ENCODE measurements at regions not wholly inside any gene's neighbourhood (a gene's known extent, or its start where the extent isn't known, plus 50 kb on each side); places are given as distances from the start of the nearest gene placed in this dataset.
"Not testable (repeated sequence)": the region's sequence is repeated elsewhere in the genome, so short reads cannot be mapped to it uniquely, and the experiment has no call there.

DNA sequence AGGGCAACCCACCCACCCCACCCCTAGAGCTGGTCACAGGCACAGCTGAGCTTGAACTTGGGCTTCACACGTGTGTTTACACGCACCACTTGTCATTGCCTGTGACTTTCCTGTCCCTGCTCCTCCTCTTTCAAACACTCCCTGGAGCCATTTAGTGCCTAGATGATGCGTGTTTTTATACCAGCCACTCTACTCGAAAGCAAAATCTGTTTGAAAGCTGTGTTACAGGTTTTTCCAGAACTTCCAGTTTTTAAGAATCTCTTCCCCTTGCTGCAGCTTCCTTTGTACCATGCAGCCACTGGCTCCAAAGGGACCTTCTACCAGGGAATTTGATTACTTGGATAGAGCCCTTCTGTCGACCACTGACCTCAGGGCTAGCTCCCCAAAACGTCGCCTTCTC, 78.8 kb upstream of the SPRY4 start:
- H3K9me3 Mint-ChIP-seq, result no peaks in the 10 kb centered on the region
- H3K36me3 Mint-ChIP-seq (ENCODE audit: insufficient read depth), result no peaks in the 10 kb centered on the region
- H3K4me1 Mint-ChIP-seq, result peaks cover 4% of the 10 kb centered on the region
- H3K27ac Mint-ChIP-seq (ENCODE audit: low read depth), result peak overlapping the region; percentile 27
- ATAC-seq (replicated peaks; ENCODE audit: extremely low read depth, poor library complexity, severe bottlenecking) (no peak), DNase-seq (ENCODE audit: low spot score in 2 of 2) (no peak)
- no peak overlapping the region for H3K4me3 Mint-ChIP-seq
- peaks cover 36% of the 10 kb centered on the region for H3K27me3 Mint-ChIP-seq

GRCh38 chr5:142402752-142403318, 78.0 kb upstream of the SPRY4 start:
- no peak overlapping the region for H3K27ac Mint-ChIP-seq (ENCODE audit: low read depth)
- H3K4me1 Mint-ChIP-seq, result peaks cover 4% of the 10 kb centered on the region
- ATAC-seq (replicated peaks; ENCODE audit: extremely low read depth, poor library complexity, severe bottlenecking) (no peak), DNase-seq (ENCODE audit: low spot score in 2 of 2) (no peak)
- H3K4me3 Mint-ChIP-seq, result no peak overlapping the region
- no peaks in the 10 kb centered on the region for H3K36me3 Mint-ChIP-seq (ENCODE audit: insufficient read depth)
- peaks cover 33% of the 10 kb centered on the region for H3K27me3 Mint-ChIP-seq
- no peaks in the 10 kb centered on the region for H3K9me3 Mint-ChIP-seq

DNA sequence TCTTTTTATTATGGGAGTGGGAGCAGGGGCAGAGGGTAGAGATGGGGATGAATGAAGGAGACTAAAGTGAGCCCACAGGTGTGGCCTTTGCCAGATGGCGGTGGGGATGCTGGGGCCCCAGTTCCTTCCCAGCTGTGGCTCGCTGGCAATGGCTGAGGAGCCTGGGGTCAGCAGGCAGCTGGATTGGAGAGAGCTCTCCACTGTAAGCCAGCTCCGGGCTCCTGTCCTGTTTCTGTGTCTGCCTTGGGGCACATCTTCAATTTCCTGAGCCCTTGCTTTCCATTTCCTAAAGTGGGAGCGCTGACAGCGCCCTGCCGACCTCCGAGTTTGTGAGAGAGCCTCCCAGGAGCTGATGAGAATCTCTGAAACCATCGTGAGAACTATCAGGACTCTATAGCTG, 75.6 kb upstream of the SPRY4 start:
- no peak overlapping the region for H3K4me3 Mint-ChIP-seq
- peaks cover 17% of the 10 kb centered on the region for H3K27me3 Mint-ChIP-seq
- no peaks in the 10 kb centered on the region for H3K36me3 Mint-ChIP-seq (ENCODE audit: insufficient read depth)
- H3K27ac Mint-ChIP-seq (ENCODE audit: low read depth), result peak overlapping the region; percentile 23
- DNase-seq (ENCODE audit: low spot score in 2 of 2) (no peak), ATAC-seq (replicated peaks; ENCODE audit: extremely low read depth, poor library complexity, severe bottlenecking) (no peak)
- peaks cover 4% of the 10 kb centered on the region for H3K4me1 Mint-ChIP-seq
- peaks cover 17% of the 10 kb centered on the region for H3K9me3 Mint-ChIP-seq

DNA sequence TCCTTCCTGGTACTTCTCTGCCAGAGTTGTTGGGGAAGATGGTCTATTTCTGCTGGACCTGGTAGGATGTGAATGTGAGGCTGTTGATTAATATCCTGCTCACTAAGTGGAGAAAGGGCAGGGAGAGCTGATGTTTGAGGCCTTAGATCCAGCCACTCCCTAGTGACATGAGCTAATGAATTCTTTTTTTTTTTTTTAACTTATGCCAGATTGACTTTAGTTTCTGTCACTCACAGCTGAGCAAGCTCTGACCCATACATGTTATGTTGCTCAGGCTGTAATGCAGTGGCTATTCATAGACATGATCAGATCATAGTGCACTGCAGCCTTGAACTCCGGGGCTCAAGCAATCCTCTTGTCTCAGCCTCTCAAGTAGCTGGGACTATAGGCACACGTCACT, 75.1 kb upstream of the SPRY4 start:
- peak overlapping the region; percentile 23 for H3K27ac Mint-ChIP-seq (ENCODE audit: low read depth)
- no peak overlapping the region for H3K4me3 Mint-ChIP-seq
- ATAC-seq (replicated peaks; ENCODE audit: extremely low read depth, poor library complexity, severe bottlenecking) (no peak), DNase-seq (ENCODE audit: low spot score in 2 of 2) (no peak)
- H3K27me3 Mint-ChIP-seq, result peaks cover 12% of the 10 kb centered on the region
- H3K4me1 Mint-ChIP-seq, result peaks cover 4% of the 10 kb centered on the region
- peaks cover 18% of the 10 kb centered on the region for H3K9me3 Mint-ChIP-seq
- no peaks in the 10 kb centered on the region for H3K36me3 Mint-ChIP-seq (ENCODE audit: insufficient read depth)

DNA sequence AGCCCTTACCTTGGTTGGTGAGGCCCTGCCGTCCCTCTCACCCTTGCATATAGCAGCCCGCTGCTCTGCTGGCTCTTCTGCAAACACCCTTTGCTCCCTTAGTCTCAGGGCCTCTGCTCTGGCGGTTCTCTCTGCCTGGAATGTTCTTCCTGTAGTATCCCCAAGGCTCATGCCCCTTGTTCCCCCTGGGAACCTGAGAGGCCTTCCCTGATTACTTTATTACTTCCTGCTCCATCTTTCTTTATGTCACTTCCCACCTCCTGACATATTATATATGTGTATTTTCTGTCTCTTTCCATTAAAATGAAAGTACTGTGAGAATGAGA, 73.9 kb upstream of the SPRY4 start:
- Mint-ChIP-seq H3K36me3 (ENCODE audit: insufficient read depth) (no peaks in the 10 kb centered on the region), H3K27ac (ENCODE audit: low read depth) (no peak overlapping the region), H3K9me3 (peaks cover 18% of the 10 kb centered on the region), H3K4me3 (no peak overlapping the region), H3K4me1 (peaks cover 4% of the 10 kb centered on the region), H3K27me3 (no peaks in the 10 kb centered on the region)
- no peak for ATAC-seq (replicated peaks; ENCODE audit: extremely low read depth, poor library complexity, severe bottlenecking)
- DNase-seq (ENCODE audit: low spot score in 2 of 2), result no peak

GRCh38 chr5:142398011-142398729, 73.3 kb upstream of the SPRY4 start:
- peaks cover 18% of the 10 kb centered on the region for H3K9me3 Mint-ChIP-seq
- ATAC-seq (replicated peaks; ENCODE audit: extremely low read depth, poor library complexity, severe bottlenecking); H3K36me3 Mint-ChIP-seq (ENCODE audit: insufficient read depth); H3K4me1 Mint-ChIP-seq; DNase-seq (ENCODE audit: low spot score in 2 of 2); H3K4me3 Mint-ChIP-seq; H3K27me3 Mint-ChIP-seq; H3K27ac Mint-ChIP-seq (ENCODE audit: low read depth): not testable (repeated sequence)

DNA sequence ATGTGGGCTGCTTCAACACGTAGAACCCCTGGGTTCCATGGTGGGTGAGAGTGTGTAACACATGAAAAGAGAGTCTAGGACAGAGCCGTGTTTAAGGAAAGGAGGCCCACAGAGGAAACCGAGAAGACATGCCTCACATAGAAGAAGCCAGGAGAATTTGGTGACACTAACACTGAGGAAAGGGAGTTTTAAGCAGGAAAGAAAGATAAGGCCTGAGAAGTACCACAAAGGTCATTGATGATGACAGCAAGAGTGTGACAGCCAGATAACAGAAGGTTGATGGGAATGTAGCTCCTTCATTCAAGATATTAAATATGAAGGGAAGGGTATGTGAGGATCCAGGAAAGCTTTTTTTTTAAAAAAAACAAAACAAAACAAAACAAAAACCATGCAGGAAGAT, 72.4 kb upstream of the SPRY4 start:
- Mint-ChIP-seq H3K4me1 (peaks cover 4% of the 10 kb centered on the region), H3K9me3 (peaks cover 18% of the 10 kb centered on the region), H3K27ac (ENCODE audit: low read depth) (no peak overlapping the region), H3K27me3 (peaks cover 3% of the 10 kb centered on the region), H3K4me3 (no peak overlapping the region), H3K36me3 (ENCODE audit: insufficient read depth) (no peaks in the 10 kb centered on the region)
- DNase-seq (ENCODE audit: low spot score in 2 of 2) (no peak), ATAC-seq (replicated peaks; ENCODE audit: extremely low read depth, poor library complexity, severe bottlenecking) (no peak)

GRCh38 chr5:142396436-142397038, 71.7 kb upstream of the SPRY4 start:
- no peak overlapping the region for H3K27ac Mint-ChIP-seq (ENCODE audit: low read depth)
- H3K4me1 Mint-ChIP-seq, result peaks cover 4% of the 10 kb centered on the region
- no peak overlapping the region for H3K4me3 Mint-ChIP-seq
- DNase-seq (ENCODE audit: low spot score in 2 of 2), result no peak
- peaks cover 18% of the 10 kb centered on the region for H3K9me3 Mint-ChIP-seq
- peaks cover 9% of the 10 kb centered on the region for H3K27me3 Mint-ChIP-seq
- no peak for ATAC-seq (replicated peaks; ENCODE audit: extremely low read depth, poor library complexity, severe bottlenecking)
- H3K36me3 Mint-ChIP-seq (ENCODE audit: insufficient read depth), result no peaks in the 10 kb centered on the region

DNA sequence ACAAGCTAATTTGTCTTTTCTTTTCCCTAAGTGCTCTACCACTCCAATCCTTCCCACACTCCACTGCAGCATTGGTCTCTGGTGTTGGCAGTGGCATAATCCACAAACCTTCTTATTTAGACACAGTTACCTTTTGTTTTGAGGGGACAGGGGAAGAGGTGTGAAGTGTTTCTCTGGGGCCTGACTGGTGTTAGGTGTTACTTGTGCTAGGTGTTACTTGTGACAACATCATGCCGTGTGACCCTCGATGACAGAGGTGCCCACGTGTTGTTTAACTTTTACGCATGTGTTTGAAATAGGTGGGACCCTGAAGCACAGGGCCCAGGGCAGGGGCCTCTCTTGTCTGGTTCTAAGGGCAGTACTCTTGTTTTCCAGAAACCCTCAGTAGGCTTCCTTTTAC, 70.5 kb upstream of the SPRY4 start:
- Mint-ChIP-seq H3K27ac (ENCODE audit: low read depth) (no peak overlapping the region), H3K36me3 (ENCODE audit: insufficient read depth) (no peaks in the 10 kb centered on the region), H3K4me1 (peaks cover 4% of the 10 kb centered on the region), H3K27me3 (peaks cover 21% of the 10 kb centered on the region), H3K4me3 (no peak overlapping the region), H3K9me3 (peaks cover 18% of the 10 kb centered on the region)
- DNase-seq (ENCODE audit: low spot score in 2 of 2), result no peak
- ATAC-seq (replicated peaks; ENCODE audit: extremely low read depth, poor library complexity, severe bottlenecking), result no peak

DNA sequence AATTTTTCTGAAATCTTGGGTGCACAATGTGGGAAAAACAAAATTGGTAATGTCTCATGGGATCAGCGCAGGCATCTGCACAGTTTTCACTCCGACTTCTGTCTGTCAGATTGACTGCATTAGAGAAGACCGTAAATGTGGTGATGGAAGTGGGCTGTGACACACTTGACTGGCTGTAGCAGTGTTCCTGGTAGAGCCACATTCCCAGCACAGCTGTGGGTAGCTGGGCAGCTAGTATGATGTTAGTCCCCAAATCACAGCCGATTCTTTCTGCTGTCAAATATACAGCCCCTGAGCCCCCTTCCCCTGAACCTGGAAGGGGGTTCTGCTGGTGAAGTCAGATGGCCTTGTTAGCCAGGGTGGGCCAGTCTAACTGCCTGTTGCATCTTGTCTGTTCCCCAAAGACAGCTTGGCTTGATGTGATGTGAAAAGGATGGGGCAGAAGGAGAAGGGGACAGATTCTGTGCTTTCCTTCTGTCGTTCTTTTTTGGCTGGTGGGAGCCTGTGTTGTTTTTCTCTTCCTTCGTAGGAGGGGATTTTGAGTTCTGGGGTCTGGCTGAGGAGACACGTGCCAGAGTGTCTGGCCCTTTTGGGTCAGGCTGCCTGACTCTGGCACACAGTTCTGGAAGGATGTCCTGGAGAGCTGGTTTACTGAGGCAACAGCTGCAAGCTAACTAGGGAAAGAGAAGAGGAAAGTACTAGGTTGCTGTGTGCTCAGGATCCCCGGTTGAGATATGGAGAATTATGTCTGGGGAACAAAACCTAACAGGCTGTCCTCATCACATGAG, 66.4 kb upstream of the SPRY4 start:
- H3K36me3 Mint-ChIP-seq (ENCODE audit: insufficient read depth), result no peaks in the 10 kb centered on the region
- DNase-seq (ENCODE audit: low spot score in 2 of 2) (no peak), ATAC-seq (replicated peaks; ENCODE audit: extremely low read depth, poor library complexity, severe bottlenecking) (no peak)
- H3K27ac Mint-ChIP-seq (ENCODE audit: low read depth), result no peak overlapping the region
- H3K4me1 Mint-ChIP-seq, result no peaks in the 10 kb centered on the region
- H3K9me3 Mint-ChIP-seq, result peaks cover 9% of the 10 kb centered on the region
- peaks cover 25% of the 10 kb centered on the region for H3K27me3 Mint-ChIP-seq
- H3K4me3 Mint-ChIP-seq, result no peak overlapping the region

- H3K4me1 Mint-ChIP-seq, result no peaks in the 10 kb centered on the region
- no peak overlapping the region for H3K4me3 Mint-ChIP-seq
- ATAC-seq (replicated peaks; ENCODE audit: extremely low read depth, poor library complexity, severe bottlenecking), result no peak
- no peak for DNase-seq (ENCODE audit: low spot score in 2 of 2)
- peaks cover under 1% of the 10 kb centered on the region for H3K9me3 Mint-ChIP-seq
- no peaks in the 10 kb centered on the region for H3K36me3 Mint-ChIP-seq (ENCODE audit: insufficient read depth)
- H3K27me3 Mint-ChIP-seq, result peaks cover 25% of the 10 kb centered on the region
- no peak overlapping the region for H3K27ac Mint-ChIP-seq (ENCODE audit: low read depth)
Measured at GRCh38 chr5:142390334-142390733, 65.5 kb upstream of the SPRY4 start.

DNA sequence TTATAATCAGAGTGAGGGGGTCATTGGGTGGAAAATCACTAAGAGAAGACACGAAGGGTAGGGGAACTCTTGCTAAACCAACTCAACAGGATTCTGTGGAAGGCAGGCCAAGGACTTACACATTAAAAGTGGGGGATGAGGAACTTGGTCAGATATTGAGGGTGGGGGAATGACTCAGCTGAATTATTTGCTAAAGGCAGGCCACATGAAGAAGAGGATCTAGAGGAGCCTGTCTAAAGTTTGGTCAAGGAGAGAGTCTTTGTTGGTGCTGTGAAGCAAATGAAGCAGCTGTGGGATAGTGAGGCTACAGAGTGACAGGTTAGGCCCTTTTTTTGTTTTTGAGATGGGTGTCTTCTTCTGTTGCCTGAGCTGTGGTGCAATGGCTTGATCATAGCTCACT, 63.9 kb upstream of the SPRY4 start:
- Mint-ChIP-seq H3K27me3 (peaks cover 25% of the 10 kb centered on the region), H3K36me3 (ENCODE audit: insufficient read depth) (no peaks in the 10 kb centered on the region)

More for the DNA sequence above, 63.9 kb upstream of the SPRY4 start:
- Mint-ChIP-seq H3K9me3 (no peaks in the 10 kb centered on the region), H3K4me3 (no peak overlapping the region), H3K27ac (ENCODE audit: low read depth) (no peak overlapping the region), H3K4me1 (no peaks in the 10 kb centered on the region)
- DNase-seq (ENCODE audit: low spot score in 2 of 2), result no peak
- no peak for ATAC-seq (replicated peaks; ENCODE audit: extremely low read depth, poor library complexity, severe bottlenecking)

Data from central memory CD8-positive, alpha-beta T cell (primary cell).